Renal pelvis (tissue), 1 donor: ENCODE measurements at regions not wholly inside any gene's neighbourhood (a gene's known extent, or its start where the extent isn't known, plus 50 kb on each side); places are given as distances from the start of the nearest gene placed in this dataset.
"Not testable (repeated sequence)": the region's sequence is repeated elsewhere in the genome, so short reads cannot be mapped to it uniquely, and the experiment has no call there.

Experiments
- DNase-seq: peaks from one replicate; pipeline ENCODE4 v3.0.0-alpha.2; 2013

DNA sequence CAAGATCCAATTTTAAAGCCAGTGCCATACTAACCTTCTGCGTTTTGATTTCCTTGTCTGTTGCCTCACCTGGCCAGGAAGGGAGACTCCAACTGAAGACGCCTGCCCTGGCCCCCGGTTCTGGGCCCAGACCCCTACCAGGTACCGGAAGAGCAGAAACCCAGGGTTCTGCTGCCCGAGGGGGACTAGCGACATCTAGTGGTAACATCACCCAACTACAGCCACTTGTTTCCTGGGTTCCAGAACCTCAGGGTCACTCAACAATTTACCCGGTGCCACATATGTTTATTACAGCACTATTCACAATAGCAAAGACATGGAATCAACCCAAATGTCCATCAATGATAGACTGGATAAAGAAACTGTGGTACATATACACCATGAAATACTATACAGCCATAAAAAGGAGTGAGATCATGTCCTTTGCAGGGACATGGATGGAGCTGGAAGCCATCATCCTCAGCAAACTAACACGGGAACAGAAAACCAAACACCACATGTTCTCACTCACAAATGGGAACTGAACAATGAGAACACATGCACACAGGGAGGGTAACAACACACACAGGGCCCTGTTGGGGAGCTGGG is 268.7 kb upstream of the IRX4 start:
- not testable (repeated sequence) for DNase-seq

DNA sequence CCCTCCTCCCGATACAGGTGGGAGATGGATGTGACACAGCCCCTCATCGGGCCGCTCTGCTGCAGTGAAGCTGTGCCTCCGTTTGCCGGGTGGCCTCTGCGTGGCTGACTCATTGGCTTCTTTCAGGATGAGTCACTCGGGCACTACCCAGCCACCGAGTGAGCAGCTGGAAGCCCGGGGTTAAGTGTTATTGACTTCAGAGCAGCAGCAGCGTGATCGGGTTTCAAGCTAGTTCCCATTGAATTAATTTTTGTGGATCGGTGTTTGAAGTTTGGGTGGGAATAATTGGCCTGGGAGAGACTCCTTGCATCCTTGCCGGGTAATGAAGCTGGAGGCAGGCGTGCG is 266.4 kb upstream of the IRX4 start:
- no peak for DNase-seq

DNA sequence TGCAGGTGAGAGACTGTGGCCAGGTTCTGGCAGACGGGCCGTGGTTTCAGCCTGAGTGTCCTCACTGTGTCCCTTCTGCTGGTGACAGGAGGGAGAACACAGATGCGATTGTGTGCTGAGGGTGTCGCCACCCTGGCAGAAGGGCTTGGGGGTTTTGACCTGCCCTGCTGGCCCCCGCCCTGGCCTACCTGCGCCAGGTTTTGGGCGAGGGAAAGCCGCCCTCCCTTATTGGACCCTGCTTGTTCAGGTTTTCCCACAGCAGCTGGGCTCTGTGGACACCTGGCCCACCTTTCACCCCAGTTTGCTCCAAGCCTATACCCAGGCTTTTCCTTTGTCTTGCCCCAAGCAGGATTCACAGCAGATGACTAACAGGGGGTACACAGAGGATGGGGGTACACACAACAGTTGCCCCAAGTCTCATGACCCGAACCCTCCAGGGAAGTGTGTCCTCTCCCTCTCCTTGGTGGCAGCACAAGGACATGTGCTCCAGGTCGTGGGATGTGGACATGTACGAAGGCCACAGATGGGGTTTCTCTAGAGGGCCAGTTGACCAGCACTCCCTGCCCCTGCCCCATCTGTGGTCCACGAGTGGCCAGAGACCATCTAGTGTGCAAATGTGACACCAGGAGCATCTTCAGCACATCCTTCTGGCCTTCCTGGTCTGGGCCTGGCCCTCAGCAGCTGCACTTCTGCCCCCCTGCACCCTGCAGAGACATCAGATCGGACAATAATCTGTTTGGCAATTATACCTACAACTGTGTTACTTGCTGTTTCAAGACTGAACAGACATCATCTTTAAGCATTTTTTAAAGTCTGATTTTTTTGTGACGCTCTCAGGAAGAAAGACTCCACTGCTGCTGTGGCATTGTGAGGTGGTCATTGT is 265.8 kb upstream of the IRX4 start:
- DNase-seq = no peak

DNA sequence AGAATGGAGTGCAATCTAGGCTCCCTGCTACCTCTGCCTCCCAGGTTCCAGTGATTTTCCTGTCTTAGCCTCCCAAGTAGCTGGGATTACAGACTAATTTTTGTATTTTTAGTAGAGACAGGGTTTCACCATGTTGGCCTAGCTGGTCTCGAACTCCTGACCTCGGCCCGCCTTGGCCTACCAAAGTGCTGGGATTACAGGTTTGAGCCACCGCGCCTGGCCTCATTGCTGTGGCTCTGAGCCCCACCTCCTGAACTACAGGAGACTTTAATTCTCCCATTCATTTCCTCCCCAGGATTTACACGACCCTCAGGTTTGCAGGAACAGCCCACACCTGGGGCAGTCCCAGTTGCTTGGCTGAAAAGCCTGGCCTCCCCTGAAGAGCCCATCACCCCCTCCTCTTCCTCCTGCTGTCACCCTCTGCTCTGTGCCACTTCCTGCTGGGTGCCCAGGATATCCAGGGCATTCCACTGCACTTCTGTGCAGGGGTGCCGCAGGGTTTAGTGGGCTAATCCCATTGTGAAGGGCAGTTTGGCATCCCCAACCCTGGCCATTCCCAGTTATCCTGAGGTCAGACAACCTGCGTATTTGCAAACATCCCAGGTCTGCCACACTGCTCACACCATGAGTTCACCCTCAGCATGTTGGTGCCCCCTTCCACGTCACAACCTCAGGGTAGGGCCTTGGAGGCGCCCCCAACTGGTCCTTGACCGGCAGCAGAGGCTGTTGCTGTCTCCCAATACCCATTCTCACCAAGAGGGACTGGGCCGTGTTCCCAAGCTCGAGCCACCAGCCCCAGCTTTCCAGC is 265.0 kb upstream of the IRX4 start:
- DNase-seq = no peak

- no peak for DNase-seq
These were observed 261.1 kb upstream of the IRX4 start for GRCh38 chr5:2143646-2144353.

DNA sequence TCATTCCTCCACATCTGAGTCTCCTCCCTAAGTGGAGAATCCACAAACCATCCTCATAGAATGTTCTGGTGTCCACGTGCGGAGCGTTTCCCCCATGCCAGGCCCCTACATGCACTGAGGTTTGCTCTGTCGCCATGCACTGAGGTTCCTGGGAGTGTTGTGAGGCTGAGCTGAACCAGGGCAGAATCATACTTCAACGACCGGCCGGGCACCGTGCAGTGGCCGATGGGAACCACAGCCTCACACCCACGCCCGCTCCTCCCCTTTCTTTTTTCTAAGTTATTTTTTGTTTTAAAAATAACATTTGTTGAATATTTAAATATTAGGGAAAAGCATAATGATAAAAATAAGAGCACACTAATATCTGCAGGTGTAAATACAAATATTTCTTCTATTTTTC is 260.4 kb upstream of the IRX4 start:
- DNase-seq = no peak

DNA sequence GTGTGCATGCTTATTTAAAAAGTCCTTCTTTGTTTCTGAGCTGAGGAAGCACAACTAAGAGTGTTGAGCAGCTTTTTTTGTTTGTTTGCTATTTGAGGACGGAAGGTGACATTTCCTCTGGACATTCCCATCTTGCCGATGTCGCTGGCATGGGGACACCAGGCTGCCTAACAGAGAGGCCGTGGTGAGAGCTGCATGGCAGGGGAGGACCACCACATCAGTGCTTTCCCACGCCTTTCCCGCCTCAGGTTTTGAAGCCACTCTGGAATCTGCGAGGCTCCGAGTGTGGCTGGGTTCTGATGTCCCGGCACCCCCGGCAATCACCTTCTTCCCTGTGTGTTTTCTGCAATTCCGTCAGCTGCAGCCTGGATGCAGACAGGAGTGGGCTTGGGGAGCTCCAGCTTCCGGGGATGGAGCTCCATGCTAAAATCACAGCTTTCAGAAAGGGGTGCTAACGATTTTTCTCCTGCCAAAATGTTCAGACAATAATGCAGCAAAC is 259.8 kb upstream of the IRX4 start:
- no peak for DNase-seq

- no peak for DNase-seq
These were observed 258.7 kb upstream of the IRX4 start for GRCh38 chr5:2141254-2142000.

DNA sequence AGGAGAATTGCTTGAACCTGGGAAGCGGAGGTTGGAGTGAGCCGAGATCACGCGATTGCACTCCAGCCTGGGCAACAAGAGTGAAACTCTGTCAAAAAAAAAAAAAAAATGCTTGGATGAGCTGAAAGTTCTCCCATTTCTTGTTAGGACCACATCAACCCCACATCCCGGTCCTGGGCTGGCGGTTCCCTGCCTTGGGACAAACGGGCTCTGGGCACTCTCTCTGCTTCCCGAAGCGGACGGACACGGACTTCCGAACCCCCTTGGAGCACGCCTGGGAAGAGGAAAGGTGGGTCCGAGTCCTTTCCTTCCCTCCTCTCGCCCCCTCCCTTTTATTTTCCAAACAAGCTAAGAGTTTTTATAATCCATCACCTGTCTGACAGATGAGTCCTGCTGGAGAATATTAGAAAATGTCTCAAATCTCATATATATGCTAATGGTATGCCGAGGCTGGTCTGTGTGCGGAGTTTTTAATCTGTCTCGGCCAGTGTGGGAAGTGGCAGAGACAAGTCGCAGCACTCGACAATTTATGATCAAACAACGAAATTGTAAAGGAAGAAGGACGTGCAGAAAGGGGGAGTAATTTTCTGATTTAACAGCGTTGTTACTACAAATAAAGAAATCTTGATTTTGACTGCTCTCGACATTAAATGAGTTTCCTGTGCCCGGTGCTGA is 257.9 kb upstream of the IRX4 start:
- no peak for DNase-seq

DNA sequence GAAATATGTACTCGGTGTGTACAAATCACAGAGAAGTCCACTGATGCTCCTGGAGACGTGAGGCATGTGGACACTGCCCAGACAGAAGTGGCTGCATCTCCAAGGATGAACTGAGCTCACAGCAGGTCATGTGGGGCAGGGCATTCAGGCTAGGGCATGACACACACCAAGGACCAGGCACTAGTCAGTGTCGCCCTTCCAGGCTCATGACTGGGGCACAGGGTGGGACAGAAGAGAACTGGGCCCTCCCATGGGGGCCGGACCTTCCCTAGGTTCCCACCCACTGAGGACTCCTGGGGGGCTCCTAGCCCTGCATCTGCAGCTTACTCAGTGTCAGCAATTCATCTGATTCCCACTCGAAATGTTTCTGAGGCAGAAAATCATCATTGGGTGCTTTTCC is 256.8 kb upstream of the IRX4 start:
- no peak for DNase-seq

- DNase-seq = no peak
These were observed 256.2 kb upstream of the IRX4 start for GRCh38 chr5:2138896-2139295.

DNA sequence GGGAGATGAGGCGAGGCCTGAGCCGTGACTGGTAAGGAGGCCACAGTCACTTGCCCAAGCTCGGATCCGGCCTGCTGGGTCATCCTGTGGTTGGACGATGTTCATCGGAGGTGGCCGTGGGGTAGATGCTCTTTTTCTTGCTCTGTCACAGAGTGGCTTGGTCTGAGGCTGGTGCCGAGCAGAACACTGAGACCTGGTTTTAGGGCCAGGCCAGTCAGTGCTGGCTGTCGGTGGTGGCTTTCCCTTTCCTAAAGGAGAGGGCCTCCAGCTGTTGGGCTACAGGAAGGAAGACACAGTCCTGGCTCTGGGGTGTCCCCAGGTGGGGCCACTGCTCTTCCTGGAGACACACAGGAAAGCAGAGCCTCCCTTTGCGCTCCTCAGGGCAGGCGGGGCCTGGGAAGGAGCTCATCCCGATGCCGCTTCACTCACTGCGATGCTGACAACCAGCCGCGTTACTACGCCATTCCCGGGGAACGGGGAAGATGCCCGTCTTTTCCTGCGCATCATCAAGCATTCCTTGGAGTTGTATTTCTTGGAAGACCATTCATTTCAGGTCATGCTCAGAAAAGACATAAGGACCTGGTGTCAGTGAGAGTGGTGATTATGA is 254.8 kb upstream of the IRX4 start:
- DNase-seq = no peak

DNA sequence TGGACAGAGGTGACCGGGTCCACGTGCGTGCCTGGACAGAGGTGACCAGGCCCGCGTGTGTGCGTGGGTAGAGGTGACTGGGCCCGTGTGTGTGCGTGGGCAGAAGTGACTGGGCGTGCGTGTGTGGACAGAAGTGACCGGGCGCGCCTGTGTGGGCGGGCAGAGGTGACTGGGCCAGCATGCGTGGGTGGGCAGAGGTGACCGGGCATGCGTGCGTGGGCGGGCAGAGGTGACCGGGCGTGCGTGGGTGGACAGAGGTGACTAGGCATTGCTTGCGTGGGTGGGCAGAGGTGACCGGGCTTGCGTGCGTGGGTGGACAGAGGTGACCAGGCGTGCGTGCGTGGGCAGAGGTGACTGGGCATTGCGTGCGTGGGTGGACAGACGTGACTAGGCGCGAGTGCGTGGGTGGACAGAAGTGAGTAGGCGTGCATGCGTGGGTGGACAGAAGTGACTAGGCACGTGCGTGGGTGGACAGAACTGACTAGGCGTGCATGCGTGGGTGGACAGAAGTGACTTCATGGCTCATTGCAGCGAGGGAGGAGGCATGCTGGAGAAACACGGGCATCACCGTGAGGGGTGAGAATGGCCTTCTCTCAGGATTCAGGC is 254.1 kb upstream of the IRX4 start:
- DNase-seq = no peak

GRCh38 chr5:2135833-2136232 is 253.1 kb upstream of the IRX4 start:
- no peak for DNase-seq

DNA sequence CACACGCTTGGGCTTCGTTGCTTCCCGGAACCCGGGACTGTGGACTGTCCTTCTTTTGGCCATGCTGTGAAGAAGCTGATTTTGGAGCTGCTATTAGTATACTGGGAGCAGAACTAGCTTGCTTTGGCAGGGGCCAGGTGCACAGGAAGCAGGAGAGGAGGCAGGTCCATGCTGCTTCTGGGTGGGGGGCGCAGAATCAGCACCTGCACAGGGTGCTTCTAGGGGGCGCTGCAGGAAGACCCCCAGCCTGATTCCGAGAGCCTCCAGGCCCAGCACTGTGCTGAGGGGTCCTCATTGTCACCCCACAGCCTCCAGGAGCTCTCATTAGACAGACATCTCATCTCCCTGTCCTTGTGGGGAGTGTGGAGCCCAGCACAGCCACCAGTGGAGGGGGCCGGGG is 252.6 kb upstream of the IRX4 start:
- no peak for DNase-seq

DNA sequence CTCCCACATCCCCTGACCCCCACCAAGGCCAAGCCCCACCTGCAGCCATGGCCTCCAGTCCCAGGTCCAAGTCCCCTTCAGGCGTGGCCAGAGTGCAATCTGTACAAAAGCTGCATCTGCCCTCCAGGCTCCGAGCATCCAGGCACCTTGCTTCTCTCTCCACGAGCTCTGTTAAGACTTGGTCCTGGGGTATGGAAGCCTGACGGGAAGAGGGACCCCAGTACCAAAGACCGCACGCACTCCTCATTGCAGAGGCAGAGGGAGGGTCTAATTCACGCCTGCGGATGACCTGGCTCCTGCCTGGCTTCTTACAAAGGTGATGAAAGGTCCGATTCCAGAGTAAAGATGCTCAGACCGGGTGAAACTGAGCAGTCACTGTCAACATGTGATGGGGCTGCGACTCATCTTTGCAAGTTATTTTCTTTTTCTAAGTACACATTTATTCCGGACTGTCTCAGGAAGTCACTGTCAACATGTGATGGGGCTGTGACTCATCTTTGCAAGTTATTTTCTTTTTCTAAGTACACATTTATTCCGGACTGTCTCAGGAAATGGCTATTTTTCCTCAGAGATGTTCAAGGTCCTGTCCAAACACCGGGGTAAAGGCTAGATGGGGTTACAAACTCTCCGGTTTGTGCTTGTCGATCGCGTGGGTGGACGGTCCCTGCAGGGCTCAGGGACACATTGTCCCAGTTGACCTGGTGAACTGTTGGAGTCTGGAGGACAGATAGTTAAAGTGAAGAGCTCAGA is 252.0 kb upstream of the IRX4 start:
- no peak for DNase-seq

GRCh38 chr5:2133936-2134335 is 251.2 kb upstream of the IRX4 start:
- no peak for DNase-seq

DNA sequence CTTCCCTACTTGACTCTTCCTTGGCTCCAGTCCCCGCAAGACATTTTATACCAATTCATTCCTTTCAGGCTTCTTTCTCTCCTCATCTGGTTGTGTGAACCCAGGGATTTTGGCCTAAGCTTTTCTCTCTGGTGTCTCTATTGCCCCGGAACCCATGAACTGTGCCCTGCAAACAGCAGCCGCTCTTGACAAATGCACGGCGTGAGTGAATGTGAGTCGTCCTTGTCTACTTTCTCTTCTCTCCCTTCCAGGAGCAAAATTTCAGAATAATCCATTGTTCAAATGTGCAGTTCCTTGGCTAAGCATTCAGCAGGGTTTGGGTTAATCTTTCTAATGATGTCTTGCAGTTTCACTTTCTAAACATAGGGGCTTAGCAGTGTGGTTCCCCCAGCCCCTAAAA is 250.4 kb upstream of the IRX4 start:
- no peak for DNase-seq

- DNase-seq = no peak
These were observed 249.7 kb upstream of the IRX4 start for GRCh38 chr5:2132497-2132847.
